Adrenal gland (tissue), 5 donors: ENCODE measurements at regions not wholly inside any gene's neighbourhood (a gene's known extent, or its start where the extent isn't known, plus 50 kb on each side); places are given as distances from the start of the nearest gene placed in this dataset.

Source experiments
- POLR2A ChIP-seq, 2 donors: fragments of 450-650 bp; IDR thresholded peaks; one replicate each; pipeline ENCODE4 v1.6.1; 2017; ENCODE audit warnings: antibody characterized with exemption in 2 of 2, mild to moderate bottlenecking in 2 of 2, moderate library complexity in 1 of 2
- TF ChIP-seq, protein P1 (sequence below), 6 experiments: fragments of 450-650 bp in 4 of 6; fragments of 200-600 bp in 2 of 6; sonication (generic) in 1 of 6; IDR thresholded peaks; 1 replicate in 5 of 6; 2 replicates in 1 of 6; pipeline versions ENCODE4 v1.5.1 to v1.8.0; 2016 to 2021; ENCODE audit warnings: antibody characterized with exemption in 6 of 6, mild to moderate bottlenecking in 2 of 6, moderate library complexity in 1 of 6
- donor health status: DM: no; HTN: no; CAD: no.

DNA sequence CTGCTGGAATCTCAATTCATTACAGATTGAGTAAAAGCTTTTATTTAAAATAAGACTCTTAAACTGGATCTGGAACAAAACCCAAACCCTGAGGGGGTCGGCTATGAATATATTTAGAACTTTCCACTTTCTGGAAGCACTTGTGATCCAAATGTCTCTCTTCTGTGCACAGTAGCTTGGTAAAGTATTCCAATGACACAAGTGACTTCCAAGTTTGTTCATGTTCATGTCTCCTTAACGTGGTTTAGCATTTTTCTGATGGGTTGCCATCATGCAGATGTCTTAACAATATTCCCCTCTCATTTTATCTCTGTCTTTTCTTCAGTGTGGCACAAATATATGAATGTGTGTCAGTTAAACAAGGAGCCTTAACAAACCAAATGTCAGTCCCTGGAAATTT is 191.9 kb upstream of the SORCS1 start:
- TF ChIP-seq, protein P1, sequence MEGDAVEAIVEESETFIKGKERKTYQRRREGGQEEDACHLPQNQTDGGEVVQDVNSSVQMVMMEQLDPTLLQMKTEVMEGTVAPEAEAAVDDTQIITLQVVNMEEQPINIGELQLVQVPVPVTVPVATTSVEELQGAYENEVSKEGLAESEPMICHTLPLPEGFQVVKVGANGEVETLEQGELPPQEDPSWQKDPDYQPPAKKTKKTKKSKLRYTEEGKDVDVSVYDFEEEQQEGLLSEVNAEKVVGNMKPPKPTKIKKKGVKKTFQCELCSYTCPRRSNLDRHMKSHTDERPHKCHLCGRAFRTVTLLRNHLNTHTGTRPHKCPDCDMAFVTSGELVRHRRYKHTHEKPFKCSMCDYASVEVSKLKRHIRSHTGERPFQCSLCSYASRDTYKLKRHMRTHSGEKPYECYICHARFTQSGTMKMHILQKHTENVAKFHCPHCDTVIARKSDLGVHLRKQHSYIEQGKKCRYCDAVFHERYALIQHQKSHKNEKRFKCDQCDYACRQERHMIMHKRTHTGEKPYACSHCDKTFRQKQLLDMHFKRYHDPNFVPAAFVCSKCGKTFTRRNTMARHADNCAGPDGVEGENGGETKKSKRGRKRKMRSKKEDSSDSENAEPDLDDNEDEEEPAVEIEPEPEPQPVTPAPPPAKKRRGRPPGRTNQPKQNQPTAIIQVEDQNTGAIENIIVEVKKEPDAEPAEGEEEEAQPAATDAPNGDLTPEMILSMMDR (IDR thresholded peaks at IDR 0.05), result no peak
- TF ChIP-seq POLR2A (IDR thresholded peaks at IDR 0.05), result no peak
